H9 (cell line): ENCODE measurements at regions not wholly inside any gene's neighbourhood (a gene's known extent, or its start where the extent isn't known, plus 50 kb on each side); places are given as distances from the start of the nearest gene placed in this dataset.
"Not testable (repeated sequence)": the region's sequence is repeated elsewhere in the genome, so short reads cannot be mapped to it uniquely, and the experiment has no call there.

ENCODE experiments used
- DNase-seq: peaks from one replicate; pipeline ENCODE4 v3.0.0-alpha.2; 2017
- H2AFZ ChIP-seq: one replicate; pipeline ENCODE4 v1.6.1; 2013; ENCODE audit warnings: mild to moderate bottlenecking, low read length, control low read depth, moderate library complexity
- H2AK5ac ChIP-seq: 2 replicates; pipeline ENCODE4 v1.6.1; 2013; ENCODE audit warnings: low read length, control low read depth, mixed read lengths; ENCODE audit not compliant: insufficient read length
- H2BK120ac ChIP-seq: one replicate; pipeline ENCODE4 v1.6.1; 2013; ENCODE audit warnings: low read depth, mild to moderate bottlenecking, low read length, control low read depth, inconsistent platforms; ENCODE audit not compliant: poor library complexity, severe bottlenecking
- H2BK12ac ChIP-seq: 2 replicates; pipeline ENCODE4 v1.6.1; 2013; ENCODE audit warnings: low read length, control low read depth, mixed read lengths, low read depth; ENCODE audit not compliant: insufficient read length
- H2BK15ac ChIP-seq: 2 replicates; pipeline ENCODE4 v1.6.1; 2013; ENCODE audit warnings: low read depth, low read length, control low read depth
- H2BK20ac ChIP-seq: one replicate; pipeline ENCODE4 v1.6.1; 2013; ENCODE audit warnings: low read depth, mild to moderate bottlenecking, low read length, control low read depth, inconsistent platforms; ENCODE audit not compliant: poor library complexity, severe bottlenecking
- H2BK5ac ChIP-seq: 2 replicates; pipeline ENCODE4 v1.6.1; 2013; ENCODE audit warnings: low read length, control low read depth, mixed read lengths; ENCODE audit not compliant: insufficient read length
- H3K14ac ChIP-seq: 2 replicates; pipeline ENCODE4 v1.6.1; 2013; ENCODE audit warnings: low read length, control low read depth; ENCODE audit not compliant: insufficient read depth
- H3K18ac ChIP-seq: 2 replicates; pipeline ENCODE4 v1.6.1; 2013; ENCODE audit warnings: low read depth, mild to moderate bottlenecking, mixed read lengths, low read length, control low read depth; ENCODE audit not compliant: insufficient read length
- H3K23ac ChIP-seq: 2 replicates; pipeline ENCODE4 v1.6.1; 2013; ENCODE audit warnings: low read length, control low read depth, mixed read lengths, low read depth; ENCODE audit not compliant: insufficient read length
- H3K23me2 ChIP-seq: 2 replicates; pipeline ENCODE4 v1.6.1; 2013; ENCODE audit warnings: low read depth, mild to moderate bottlenecking, mixed read lengths, low read length, control low read depth; ENCODE audit not compliant: insufficient read length, poor library complexity, severe bottlenecking
- H3K27ac ChIP-seq: 2 replicates; pipeline ENCODE4 v1.5.1; 2013; ENCODE audit warnings: low read length, control low read depth, mixed read lengths, low read depth; ENCODE audit not compliant: insufficient read length
- H3K27me3 ChIP-seq: 2 replicates; pipeline ENCODE4 v1.6.1; 2013; ENCODE audit warnings: low read length, control low read depth, inconsistent platforms; ENCODE audit not compliant: insufficient read depth
- H3K4ac ChIP-seq: 2 replicates; pipeline ENCODE4 v1.6.1; 2013; ENCODE audit warnings: low read depth, mild to moderate bottlenecking, control low read depth, inconsistent platforms, low read length, moderate library complexity
- H3K4me1 ChIP-seq: 2 replicates; pipeline ENCODE4 v1.6.1; 2013; ENCODE audit warnings: low read length, control low read depth, inconsistent platforms; ENCODE audit not compliant: insufficient read depth
- H3K4me2 ChIP-seq: 2 replicates; pipeline ENCODE4 v1.6.1; 2013; ENCODE audit warnings: low read length, control low read depth, mixed read lengths; ENCODE audit not compliant: insufficient read length, insufficient read depth
- H3K56ac ChIP-seq: 2 replicates; pipeline ENCODE4 v1.6.1; 2013; ENCODE audit warnings: low read depth, mild to moderate bottlenecking, mixed read lengths, low read length, control low read depth; ENCODE audit not compliant: insufficient read length
- H3K79me1 ChIP-seq: 2 replicates; pipeline ENCODE4 v1.6.1; 2013; ENCODE audit warnings: low read depth, mild to moderate bottlenecking, moderate library complexity, low read length, control low read depth, inconsistent platforms; ENCODE audit not compliant: insufficient read depth, poor library complexity, severe bottlenecking
- H3K79me2 ChIP-seq: 2 replicates; pipeline ENCODE4 v1.6.1; 2013; ENCODE audit warnings: low read length, control low read depth, inconsistent platforms; ENCODE audit not compliant: insufficient read depth
- H3K9ac ChIP-seq: 2 replicates; pipeline ENCODE4 v1.6.1; 2013; ENCODE audit warnings: low read length, control low read depth, mixed read lengths; ENCODE audit not compliant: insufficient read length; ENCODE audit errors: extremely low read depth
- H3K9me3 ChIP-seq: one replicate; pipeline ENCODE4 v1.6.1; 2013; ENCODE audit warnings: low read depth, low read length, inconsistent platforms; ENCODE audit not compliant: control insufficient read depth
- H3T11ph ChIP-seq: one replicate; pipeline ENCODE4 v1.6.1; 2013; ENCODE audit warnings: mild to moderate bottlenecking, low read length, control low read depth, inconsistent platforms
- H4K20me1 ChIP-seq: one replicate; pipeline ENCODE4 v1.6.1; 2013; ENCODE audit not compliant: control insufficient read depth, insufficient read length, insufficient read depth
- H4K5ac ChIP-seq: 2 replicates; pipeline ENCODE4 v1.6.1; 2013; ENCODE audit warnings: low read depth, mild to moderate bottlenecking, mixed read lengths, low read length, control low read depth; ENCODE audit not compliant: insufficient read length
- H4K8ac ChIP-seq: replicated peaks from 2 replicates; pipeline ENCODE4 v1.6.1; 2013; ENCODE audit warnings: low read length, control low read depth, mixed read lengths, low read depth; ENCODE audit not compliant: insufficient read length
- H4K91ac ChIP-seq: 2 replicates; pipeline ENCODE4 v1.6.1; 2013; ENCODE audit warnings: low read depth, mild to moderate bottlenecking, moderate library complexity, mixed read lengths, low read length, control low read depth; ENCODE audit not compliant: insufficient read length
- H3K27ac Mint-ChIP-seq, 3 experiments: 2 replicates in 2 of 3; 3 replicates in 1 of 3; pipeline ENCODE4 v1.8.0; 2020 to 2021; ENCODE audit warnings: mixed read lengths in 3 of 3, mild to moderate bottlenecking in 1 of 3, moderate library complexity in 1 of 3
- H3K27me3 Mint-ChIP-seq: 2 replicates; pipeline ENCODE4 v1.8.0; 2021; ENCODE audit warnings: low read depth, mild to moderate bottlenecking, moderate library complexity, mixed read lengths
- H3K36me3 Mint-ChIP-seq, 3 experiments: 2 replicates in 2 of 3; 3 replicates in 1 of 3; pipeline ENCODE4 v1.8.0; 2020 to 2021; ENCODE audit warnings: low read depth in 3 of 3, mixed read lengths in 3 of 3; ENCODE audit not compliant: insufficient read depth in 1 of 3
- H3K4me1 Mint-ChIP-seq, 2 experiments: 2 replicates each; pipeline ENCODE4 v1.8.0; 2020; ENCODE audit warnings: mixed read lengths in 2 of 2
- H3K4me3 Mint-ChIP-seq, 2 experiments: 2 replicates in 1 of 2; 3 replicates in 1 of 2; pipeline ENCODE4 v1.8.0; 2020 to 2021; ENCODE audit warnings: mild to moderate bottlenecking in 2 of 2, mixed read lengths in 2 of 2, moderate library complexity in 1 of 2
- H3K9me3 Mint-ChIP-seq, 2 experiments: 2 replicates in 1 of 2; 3 replicates in 1 of 2; pipeline ENCODE4 v1.8.0; 2020; ENCODE audit warnings: mild to moderate bottlenecking in 2 of 2, mixed read lengths in 2 of 2, moderate library complexity in 1 of 2
- WGBS: extraction: QIAGEN DNeasy Blood & Tissue Kit; methylation state at CpG from one replicate; pipeline ENCODE4 v1.1.7; 2013; ENCODE audit warnings: missing lambda C conversion rate, low lambda C conversion rate, mixed read lengths; ENCODE audit not compliant: insufficient read length; ENCODE audit errors: extremely low coverage; 5-methylcytosine and 5-hydroxymethylcytosine counted together

- not testable (repeated sequence) for H2BK120ac ChIP-seq, H2BK15ac ChIP-seq, H2BK20ac ChIP-seq, H3K9me3 ChIP-seq, H3K18ac ChIP-seq, H3K27me3 ChIP-seq, H3K14ac ChIP-seq, H3T11ph ChIP-seq, H3K23me2 ChIP-seq, H3K56ac ChIP-seq, H3K9me3 Mint-ChIP-seq, H2AFZ ChIP-seq, H3K27ac Mint-ChIP-seq, DNase-seq, H3K4me1 Mint-ChIP-seq, H3K27ac ChIP-seq, H3K4me2 ChIP-seq, H2BK12ac ChIP-seq, H4K20me1 ChIP-seq, H3K9ac ChIP-seq, H4K91ac ChIP-seq, H3K4me3 Mint-ChIP-seq, H3K79me1 ChIP-seq, H3K4me1 ChIP-seq, H3K27me3 Mint-ChIP-seq, H2AK5ac ChIP-seq, H4K8ac ChIP-seq, H3K36me3 Mint-ChIP-seq, H4K5ac ChIP-seq, H3K23ac ChIP-seq, H3K4ac ChIP-seq, H2BK5ac ChIP-seq, H3K79me2 ChIP-seq
- no CpG with 5 or more reads among the region's 12 CpGs for WGBS
Measured at GRCh38 chr5:154636271-154636670, 118.9 kb upstream of the LARP1 start.

DNA sequence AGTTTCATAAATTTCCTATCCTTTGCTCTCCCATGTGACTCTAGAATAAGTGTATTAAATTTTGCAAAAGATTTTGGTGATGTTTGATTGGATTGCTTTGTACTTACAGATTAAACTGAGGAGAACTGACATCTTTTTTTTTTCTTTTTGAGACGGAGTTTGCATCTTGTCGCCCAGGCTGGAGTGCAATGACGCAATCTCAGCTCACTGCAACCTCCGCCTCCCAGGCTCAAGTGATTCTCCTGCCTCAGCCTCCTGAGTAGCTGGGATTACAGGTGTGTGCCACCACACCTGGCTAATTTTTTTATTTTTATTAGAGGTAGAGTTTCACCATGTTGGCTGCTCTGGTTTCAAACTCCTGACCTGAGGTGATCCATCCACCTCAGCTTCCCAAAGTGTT is 121.4 kb upstream of the LARP1 start:
- not testable (repeated sequence) for H3K4me1 ChIP-seq, H3K4me2 ChIP-seq, H3K79me2 ChIP-seq, H2BK15ac ChIP-seq, H3K56ac ChIP-seq, H3K9me3 Mint-ChIP-seq, H3K9ac ChIP-seq, H4K5ac ChIP-seq, H3K27ac ChIP-seq, H4K20me1 ChIP-seq, H3K23ac ChIP-seq, H3K4ac ChIP-seq, H3K36me3 Mint-ChIP-seq, H3K27me3 ChIP-seq, H4K91ac ChIP-seq, H2BK5ac ChIP-seq, H2AK5ac ChIP-seq, H3K4me3 Mint-ChIP-seq, H3K27ac Mint-ChIP-seq, H3K79me1 ChIP-seq, DNase-seq, H3K9me3 ChIP-seq, H4K8ac ChIP-seq, H3K27me3 Mint-ChIP-seq, H2BK20ac ChIP-seq, H3K23me2 ChIP-seq, H2BK12ac ChIP-seq, H2BK120ac ChIP-seq, H3K14ac ChIP-seq, H2AFZ ChIP-seq, H3K18ac ChIP-seq, H3K4me1 Mint-ChIP-seq, H3T11ph ChIP-seq
- no CpG with 5 or more reads among the region's 4 CpGs for WGBS
